ENCODE measurements at regions not wholly inside any gene's neighbourhood (a gene's known extent, or its start where the extent isn't known, plus 50 kb on each side); places are given as distances from the start of the nearest gene placed in this dataset.

DNA sequence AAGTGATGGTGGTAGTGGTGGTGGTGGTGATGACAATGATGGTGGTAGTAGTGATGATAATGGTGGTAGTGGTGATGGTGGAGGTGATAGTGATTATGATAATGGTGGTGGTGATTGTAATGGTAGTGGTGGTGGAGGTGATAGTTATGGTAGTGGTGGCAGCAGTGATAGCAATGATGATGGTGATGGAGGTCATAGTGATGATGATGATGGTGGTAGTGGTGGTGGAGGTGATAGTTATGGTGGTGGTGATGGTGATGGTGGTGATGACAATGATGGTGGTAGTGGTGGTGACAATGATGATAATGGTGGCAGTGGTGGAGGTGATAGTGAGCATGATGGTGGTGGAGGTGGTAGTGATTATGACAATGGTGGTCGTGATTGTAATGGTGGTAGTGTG is 191.7 kb upstream of the RNF32 start (continued):
- TF ChIP-seq, protein P1, sequence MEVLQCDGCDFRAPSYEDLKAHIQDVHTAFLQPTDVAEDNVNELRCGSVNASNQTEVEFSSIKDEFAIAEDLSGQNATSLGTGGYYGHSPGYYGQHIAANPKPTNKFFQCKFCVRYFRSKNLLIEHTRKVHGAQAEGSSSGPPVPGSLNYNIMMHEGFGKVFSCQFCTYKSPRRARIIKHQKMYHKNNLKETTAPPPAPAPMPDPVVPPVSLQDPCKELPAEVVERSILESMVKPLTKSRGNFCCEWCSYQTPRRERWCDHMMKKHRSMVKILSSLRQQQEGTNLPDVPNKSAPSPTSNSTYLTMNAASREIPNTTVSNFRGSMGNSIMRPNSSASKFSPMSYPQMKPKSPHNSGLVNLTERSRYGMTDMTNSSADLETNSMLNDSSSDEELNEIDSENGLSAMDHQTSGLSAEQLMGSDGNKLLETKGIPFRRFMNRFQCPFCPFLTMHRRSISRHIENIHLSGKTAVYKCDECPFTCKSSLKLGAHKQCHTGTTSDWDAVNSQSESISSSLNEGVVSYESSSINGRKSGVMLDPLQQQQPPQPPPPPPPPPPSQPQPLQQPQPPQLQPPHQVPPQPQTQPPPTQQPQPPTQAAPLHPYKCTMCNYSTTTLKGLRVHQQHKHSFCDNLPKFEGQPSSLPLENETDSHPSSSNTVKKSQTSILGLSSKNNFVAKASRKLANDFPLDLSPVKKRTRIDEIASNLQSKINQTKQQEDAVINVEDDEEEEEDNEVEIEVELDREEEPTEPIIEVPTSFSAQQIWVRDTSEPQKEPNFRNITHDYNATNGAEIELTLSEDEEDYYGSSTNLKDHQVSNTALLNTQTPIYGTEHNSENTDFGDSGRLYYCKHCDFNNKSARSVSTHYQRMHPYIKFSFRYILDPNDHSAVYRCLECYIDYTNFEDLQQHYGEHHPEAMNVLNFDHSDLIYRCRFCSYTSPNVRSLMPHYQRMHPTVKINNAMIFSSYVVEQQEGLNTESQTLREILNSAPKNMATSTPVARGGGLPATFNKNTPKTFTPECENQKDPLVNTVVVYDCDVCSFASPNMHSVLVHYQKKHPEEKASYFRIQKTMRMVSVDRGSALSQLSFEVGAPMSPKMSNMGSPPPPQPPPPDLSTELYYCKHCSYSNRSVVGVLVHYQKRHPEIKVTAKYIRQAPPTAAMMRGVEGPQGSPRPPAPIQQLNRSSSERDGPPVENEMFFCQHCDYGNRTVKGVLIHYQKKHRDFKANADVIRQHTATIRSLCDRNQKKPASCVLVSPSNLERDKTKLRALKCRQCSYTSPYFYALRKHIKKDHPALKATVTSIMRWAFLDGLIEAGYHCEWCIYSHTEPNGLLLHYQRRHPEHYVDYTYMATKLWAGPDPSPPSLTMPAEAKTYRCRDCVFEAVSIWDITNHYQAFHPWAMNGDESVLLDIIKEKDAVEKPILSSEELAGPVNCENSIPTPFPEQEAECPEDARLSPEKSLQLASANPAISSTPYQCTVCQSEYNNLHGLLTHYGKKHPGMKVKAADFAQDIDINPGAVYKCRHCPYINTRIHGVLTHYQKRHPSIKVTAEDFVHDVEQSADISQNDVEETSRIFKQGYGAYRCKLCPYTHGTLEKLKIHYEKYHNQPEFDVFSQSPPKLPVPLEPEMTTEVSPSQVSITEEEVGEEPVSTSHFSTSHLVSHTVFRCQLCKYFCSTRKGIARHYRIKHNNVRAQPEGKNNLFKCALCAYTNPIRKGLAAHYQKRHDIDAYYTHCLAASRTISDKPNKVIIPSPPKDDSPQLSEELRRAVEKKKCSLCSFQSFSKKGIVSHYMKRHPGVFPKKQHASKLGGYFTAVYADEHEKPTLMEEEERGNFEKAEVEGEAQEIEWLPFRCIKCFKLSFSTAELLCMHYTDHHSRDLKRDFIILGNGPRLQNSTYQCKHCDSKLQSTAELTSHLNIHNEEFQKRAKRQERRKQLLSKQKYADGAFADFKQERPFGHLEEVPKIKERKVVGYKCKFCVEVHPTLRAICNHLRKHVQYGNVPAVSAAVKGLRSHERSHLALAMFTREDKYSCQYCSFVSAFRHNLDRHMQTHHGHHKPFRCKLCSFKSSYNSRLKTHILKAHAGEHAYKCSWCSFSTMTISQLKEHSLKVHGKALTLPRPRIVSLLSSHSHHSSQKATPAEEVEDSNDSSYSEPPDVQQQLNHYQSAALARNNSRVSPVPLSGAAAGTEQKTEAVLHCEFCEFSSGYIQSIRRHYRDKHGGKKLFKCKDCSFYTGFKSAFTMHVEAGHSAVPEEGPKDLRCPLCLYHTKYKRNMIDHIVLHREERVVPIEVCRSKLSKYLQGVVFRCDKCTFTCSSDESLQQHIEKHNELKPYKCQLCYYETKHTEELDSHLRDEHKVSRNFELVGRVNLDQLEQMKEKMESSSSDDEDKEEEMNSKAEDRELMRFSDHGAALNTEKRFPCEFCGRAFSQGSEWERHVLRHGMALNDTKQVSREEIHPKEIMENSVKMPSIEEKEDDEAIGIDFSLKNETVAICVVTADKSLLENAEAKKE (CRISPR knock-in tag; IDR thresholded peaks at IDR 0.05), result no peak
- TF ChIP-seq STAT1 (IDR thresholded peaks at IDR 0.05; ENCODE audit: unreplicated experiment), result no peak
- TF ChIP-seq NANOG (IDR thresholded peaks at IDR 0.05; ENCODE audit: borderline replicate concordance), result no peak
- TF ChIP-seq POLR2AphosphoS5 (IDR thresholded peaks at IDR 0.05; ENCODE audit: low read depth), result no peak
- TF ChIP-seq ZNF114 (CRISPR knock-in tag; IDR thresholded peaks at IDR 0.05), result no peak
- no peak for TF ChIP-seq JUNB (IDR thresholded peaks at IDR 0.05; ENCODE audit: unreplicated experiment)
- TF ChIP-seq CREB1 (CRISPR knock-in tag; IDR thresholded peaks at IDR 0.05; ENCODE audit: low read depth), result no peak
- TF ChIP-seq EZH2phosphoT487 (IDR thresholded peaks at IDR 0.05; ENCODE audit: unreplicated experiment), result no peak

DNA sequence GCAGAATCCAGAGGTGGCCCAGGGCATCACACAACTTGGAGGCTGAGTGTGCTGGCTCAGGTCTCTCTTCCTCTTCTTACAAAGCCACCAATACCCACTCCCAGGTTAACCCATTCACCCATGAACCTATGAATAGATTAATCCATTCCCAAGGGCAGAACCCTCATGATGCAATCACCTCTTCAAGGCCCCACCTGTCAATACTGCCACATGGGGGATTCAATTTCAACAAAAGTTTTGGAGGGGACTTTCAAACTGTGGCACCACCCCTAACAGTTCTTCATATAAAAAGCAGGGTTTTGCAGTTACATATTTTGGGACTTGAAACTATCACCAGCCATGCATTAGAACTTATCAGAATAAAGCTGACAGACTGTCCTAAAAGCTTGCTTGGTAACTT is 193.6 kb upstream of the RNF32 start:
- H2AFZ ChIP-seq, result no peak overlapping the region
- H3K9me3 Mint-ChIP-seq, result peaks cover 2% of the 10 kb centered on the region; the same call in 1 of the 3 replicates
- TF ChIP-seq CREB1 (CRISPR knock-in tag; IDR thresholded peaks at IDR 0.05; ENCODE audit: low read depth), result no peak
- TF ChIP-seq ZNF331 (CRISPR knock-in tag; IDR thresholded peaks at IDR 0.05; ENCODE audit: low read depth), result no peak
- TF ChIP-seq, protein P2, sequence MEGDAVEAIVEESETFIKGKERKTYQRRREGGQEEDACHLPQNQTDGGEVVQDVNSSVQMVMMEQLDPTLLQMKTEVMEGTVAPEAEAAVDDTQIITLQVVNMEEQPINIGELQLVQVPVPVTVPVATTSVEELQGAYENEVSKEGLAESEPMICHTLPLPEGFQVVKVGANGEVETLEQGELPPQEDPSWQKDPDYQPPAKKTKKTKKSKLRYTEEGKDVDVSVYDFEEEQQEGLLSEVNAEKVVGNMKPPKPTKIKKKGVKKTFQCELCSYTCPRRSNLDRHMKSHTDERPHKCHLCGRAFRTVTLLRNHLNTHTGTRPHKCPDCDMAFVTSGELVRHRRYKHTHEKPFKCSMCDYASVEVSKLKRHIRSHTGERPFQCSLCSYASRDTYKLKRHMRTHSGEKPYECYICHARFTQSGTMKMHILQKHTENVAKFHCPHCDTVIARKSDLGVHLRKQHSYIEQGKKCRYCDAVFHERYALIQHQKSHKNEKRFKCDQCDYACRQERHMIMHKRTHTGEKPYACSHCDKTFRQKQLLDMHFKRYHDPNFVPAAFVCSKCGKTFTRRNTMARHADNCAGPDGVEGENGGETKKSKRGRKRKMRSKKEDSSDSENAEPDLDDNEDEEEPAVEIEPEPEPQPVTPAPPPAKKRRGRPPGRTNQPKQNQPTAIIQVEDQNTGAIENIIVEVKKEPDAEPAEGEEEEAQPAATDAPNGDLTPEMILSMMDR (conservative IDR thresholded peaks at IDR 0.05; ENCODE audit: low read depth in 2 of 2), result no peak

More for the DNA sequence above, 193.6 kb upstream of the RNF32 start:
- Histone ChIP-seq H3K36me3 (ENCODE audit: insufficient read depth) (no peaks in the 10 kb centered on the region), H3K4me2 (no peak overlapping the region), H3F3A (replicated peaks; ENCODE audit: low read depth) (no peaks in the 10 kb centered on the region), H4K20me1 (replicated peaks; ENCODE audit: insufficient read depth) (no peaks in the 10 kb centered on the region), H3K9me2 (ENCODE audit: insufficient read depth) (no peaks in the 10 kb centered on the region), H3K27me3 (ENCODE audit: insufficient read depth) (no peaks in the 10 kb centered on the region), H3K27ac (ENCODE audit: low read depth) (no peak overlapping the region), H3K4me1 (ENCODE audit: insufficient read depth) (no peaks in the 10 kb centered on the region), H3K79me2 (replicated peaks; ENCODE audit: insufficient read depth) (no peaks in the 10 kb centered on the region), H3K4me3 (no peak overlapping the region)
- no peak overlapping the region for H3K4me3 Mint-ChIP-seq
- DNase-seq (ENCODE audit: low spot score), result no peak
- H3K27me3 Mint-ChIP-seq (ENCODE audit: insufficient read depth, low read depth, poor library complexity), result no peaks in the 10 kb centered on the region
- ATAC-seq, result no peak
- H3K27ac Mint-ChIP-seq, result no peak overlapping the region
- peaks cover 15% of the 10 kb centered on the region for H3K4me1 Mint-ChIP-seq
- no peaks in the 10 kb centered on the region for H3K36me3 Mint-ChIP-seq (ENCODE audit: low read depth)

Measured in GM23338 (cell line).